Brain pericyte (primary cell): ENCODE measurements at regions not wholly inside any gene's neighbourhood (a gene's known extent, or its start where the extent isn't known, plus 50 kb on each side); places are given as distances from the start of the nearest gene placed in this dataset.
"Not testable (repeated sequence)": the region's sequence is repeated elsewhere in the genome, so short reads cannot be mapped to it uniquely, and the experiment has no call there.

Experiments used
- DNase-seq: peaks from one replicate; pipeline ENCODE4 v3.0.0-alpha.2; 2012; ENCODE audit warnings: low read depth, low spot score

DNA sequence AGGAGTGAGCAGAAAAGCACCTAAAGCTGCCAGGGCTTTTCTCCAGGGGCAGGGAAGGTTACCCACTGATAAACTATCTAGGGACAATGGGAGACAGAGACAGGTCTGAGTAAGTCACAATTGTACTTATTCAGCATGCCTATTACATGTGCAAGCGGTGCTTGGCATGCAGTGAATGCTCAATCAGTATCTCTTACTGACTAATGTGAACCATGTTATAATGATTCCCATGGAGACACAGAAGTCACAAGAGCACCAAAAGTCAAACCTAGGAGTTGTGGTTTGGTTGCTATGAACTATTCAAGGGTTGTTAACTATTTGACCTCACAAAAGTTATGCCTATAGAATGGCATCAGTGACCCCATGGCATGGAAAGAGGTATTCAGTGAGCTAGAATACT lies 50.0 kb upstream of the RASGRP1 start:
- DNase-seq = no peak

DNA sequence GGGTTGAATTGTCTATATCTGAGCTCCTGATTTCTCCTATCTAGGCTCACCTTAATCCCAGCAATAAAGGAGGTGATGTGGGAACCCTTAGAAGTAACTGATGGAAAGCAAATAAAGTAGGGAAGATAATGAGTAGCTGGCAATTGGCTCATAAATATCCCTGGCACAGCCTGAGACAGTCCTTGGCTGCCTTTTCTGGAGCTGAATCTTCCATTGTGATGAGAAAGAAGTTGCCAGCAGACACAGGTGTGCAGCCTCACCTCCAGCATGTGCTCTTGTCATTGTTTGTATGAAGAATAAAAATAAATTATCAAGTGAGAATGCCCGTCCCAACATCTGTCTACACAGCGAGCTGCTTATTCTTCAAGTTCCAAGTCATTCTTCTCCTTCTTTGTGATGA lies 53.2 kb upstream of the RASGRP1 start:
- no peak for DNase-seq

DNA sequence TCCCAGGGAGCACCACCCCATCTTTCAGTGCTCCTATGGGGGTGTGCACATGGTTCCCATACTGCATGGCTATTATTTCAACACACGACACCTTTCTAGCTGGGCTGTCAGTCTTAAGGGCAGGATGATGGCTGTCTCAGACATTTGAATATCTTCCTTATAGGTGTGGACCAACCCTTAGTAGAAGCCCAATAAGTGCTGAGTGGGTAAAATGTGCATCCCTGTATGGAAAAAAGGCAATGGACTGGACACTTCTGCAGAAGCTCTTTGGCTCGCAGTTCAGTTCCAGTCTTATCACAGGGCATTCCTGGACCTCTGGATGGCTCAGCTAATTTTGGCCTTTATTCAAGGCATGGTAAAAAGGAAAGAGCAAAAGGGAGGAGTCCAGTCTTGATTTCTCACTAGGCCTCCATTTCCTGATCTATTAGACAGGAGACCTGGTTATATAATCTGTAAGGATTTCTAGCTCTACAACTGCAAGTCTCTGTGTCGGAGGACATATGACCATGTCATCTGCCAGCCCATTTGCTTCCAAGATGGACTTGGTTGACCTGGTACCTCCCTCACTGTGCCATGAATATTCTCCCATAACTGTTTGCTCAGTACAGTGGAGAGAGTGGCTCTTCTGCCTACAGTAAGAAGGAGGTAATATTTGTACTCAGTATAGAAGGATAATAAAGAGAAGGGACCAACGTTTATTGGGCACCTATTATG lies 53.8 kb upstream of the RASGRP1 start:
- no peak for DNase-seq

DNA sequence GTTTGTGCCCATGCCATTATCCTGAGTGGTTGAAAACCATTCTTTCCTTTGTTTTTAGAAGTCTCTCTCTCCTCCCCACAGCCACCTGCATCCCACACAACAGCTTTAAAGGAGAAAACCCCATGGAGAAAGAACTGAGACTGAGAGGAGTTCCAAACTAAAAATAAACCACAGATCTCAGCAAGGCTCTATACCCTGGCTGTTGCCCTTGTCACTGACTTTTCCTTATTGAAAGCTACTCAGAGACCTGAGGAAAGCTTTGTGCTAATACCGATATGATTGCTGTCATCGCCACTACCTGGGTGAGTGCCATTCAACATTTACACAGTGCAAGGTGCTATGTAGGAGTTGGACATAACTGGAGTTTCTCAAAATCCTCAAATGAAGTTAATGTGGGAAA lies 55.5 kb upstream of the RASGRP1 start:
- no peak for DNase-seq

DNA sequence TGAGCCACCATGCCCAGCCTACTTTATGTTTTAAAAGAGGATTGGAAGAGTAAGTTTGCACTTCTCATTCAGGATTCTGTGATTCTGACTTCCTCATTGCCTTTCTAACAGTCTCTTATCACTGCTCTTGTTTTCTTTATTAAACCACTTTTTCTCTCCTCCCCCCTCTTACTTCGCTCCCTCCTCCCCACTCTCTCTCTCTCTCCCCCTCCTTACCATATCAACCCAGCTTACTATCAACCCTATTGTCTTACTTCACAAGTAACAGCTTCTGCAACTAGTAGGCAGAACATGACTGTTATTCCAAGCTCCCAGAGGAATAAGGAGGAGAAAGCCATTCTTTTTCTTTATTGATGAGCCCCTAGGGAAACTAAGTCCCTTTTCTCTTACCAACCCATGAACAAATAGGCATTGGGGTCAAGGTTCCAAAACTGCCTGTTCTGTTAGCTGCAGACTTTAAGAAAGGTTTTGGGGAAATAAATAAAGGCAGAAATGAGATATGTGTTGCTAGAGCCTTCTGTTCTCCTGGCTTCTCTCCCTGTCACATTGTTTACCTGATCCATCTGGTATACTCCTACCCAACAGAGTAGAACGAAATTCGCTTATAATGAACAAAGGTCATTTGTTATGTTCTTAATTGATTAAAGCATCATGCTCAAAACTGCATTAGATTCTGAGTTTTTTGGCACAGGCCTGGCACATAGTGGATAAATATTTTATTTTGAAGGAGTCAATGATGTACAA lies 56.4 kb upstream of the RASGRP1 start:
- no peak for DNase-seq

DNA sequence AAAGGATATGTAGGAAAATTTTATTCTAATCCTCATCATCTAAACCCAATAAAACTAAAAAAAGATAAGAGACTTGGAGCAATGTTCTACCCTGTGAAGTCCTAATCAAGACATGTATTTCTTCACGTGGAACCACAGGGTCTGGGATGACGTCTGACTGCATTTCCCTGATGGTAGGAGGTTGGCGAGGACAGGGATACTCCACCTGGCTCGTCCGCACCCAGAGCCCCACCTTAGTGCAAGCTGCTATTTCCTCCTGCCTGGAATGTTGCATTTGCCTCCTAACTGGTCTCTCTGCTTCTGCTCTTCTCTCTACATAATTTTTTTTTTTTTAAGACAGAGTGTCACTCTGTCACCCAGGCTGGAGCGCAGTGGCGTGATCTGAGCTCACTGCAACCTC lies 57.7 kb upstream of the RASGRP1 start:
- no peak for DNase-seq

DNA sequence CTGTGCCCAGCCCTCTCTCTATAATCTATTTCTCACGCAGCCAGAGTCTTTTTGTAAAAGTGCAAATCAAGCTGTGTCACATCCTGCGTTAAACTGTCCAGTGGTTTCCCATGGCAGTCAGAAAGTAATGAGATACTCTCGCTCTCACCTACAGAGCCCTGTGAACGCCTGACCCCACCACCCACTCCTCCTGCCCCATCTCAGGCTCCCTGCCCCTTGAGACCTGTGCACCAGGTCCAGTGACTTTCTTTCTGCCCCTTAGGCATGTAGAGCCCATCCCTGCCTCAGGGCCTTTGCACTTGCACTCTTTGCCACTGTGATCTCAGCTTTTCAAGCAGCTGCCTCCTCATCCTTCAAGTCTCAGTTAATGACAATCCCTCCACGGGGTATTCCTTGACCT lies 58.3 kb upstream of the RASGRP1 start:
- no peak for DNase-seq

DNA sequence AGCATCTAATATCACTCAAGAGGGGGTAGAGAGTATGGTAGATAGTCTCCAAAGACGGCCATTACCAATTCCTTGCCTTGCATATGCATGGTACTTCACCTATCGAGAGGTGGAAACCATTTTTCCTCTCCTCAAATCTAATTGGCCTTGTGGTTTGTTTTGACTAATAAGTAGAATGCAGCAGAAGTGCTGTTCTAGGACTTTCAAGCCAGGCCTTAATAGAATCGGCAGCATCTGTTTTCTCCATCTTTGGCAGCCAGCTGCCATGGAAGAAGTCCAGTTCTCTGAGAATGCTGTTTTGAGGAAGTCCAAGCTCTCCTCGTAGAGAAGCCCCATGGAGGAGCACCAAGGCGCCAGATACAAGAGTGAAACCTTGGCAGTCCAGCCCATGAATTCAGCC lies 59.1 kb upstream of the RASGRP1 start:
- DNase-seq = no peak

DNA sequence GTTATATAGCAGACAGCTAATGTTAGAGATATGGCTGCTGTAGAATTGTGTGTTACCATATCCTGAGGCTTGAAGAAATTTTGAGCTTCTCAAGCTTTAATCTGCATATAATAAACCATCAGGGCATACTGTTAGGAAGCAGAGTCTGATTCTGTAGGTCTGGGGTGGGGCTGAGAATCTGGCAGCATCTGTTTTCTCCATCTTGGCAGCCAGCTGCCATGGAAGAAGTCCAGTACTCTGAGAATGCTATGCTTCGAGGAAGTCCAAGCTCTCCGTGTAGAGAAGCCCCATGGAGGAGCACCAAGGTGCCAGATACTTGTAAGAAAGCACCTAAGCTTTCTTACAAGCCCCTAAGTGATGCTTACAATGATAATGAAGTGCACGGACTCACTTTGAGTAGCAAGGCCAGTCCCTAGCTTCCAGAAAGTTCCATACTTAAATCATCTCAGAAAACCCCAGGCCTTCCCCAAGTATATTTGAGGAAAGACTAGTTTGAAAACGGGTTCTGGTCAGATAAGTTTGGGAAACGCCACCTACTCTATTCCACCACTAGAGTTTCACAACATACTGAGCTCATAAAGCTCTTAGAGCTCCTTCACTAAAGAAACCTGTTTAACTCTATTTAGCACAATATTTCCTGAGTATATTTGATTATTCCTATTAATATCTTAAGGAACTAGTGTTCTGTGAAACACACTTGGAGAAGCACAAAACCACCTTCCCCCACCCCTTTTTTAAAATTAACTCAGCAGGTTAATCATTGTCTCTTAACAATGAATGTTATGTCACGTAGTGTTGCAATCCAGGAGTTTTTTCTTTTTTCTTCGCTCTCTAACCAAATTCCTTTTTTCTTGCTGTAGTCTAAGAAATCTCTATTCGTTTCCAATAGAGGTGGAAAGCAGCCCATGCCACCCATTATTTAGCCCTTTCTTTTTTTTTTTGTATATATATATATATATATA lies 59.9 kb upstream of the RASGRP1 start:
- no peak for DNase-seq

DNA sequence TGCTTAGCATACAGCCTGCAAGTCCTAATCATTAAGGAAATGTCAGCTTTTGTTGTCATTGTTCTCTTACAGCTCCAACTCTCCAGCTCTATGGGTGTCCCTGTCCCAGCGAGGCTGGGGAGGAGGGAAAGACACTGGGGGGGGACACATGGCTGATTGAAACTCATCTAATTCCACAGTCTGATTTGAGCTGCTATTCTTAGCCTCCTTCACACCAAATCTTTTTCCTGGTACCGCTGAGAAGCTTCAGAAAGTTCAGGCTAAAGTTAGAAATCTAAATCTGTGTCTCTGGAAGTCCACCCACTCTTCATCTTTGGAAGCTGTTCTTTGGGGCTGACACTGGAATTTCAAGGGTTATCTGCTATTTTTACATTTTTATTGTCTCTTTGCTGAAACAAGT lies 61.3 kb upstream of the RASGRP1 start:
- DNase-seq = no peak

DNA sequence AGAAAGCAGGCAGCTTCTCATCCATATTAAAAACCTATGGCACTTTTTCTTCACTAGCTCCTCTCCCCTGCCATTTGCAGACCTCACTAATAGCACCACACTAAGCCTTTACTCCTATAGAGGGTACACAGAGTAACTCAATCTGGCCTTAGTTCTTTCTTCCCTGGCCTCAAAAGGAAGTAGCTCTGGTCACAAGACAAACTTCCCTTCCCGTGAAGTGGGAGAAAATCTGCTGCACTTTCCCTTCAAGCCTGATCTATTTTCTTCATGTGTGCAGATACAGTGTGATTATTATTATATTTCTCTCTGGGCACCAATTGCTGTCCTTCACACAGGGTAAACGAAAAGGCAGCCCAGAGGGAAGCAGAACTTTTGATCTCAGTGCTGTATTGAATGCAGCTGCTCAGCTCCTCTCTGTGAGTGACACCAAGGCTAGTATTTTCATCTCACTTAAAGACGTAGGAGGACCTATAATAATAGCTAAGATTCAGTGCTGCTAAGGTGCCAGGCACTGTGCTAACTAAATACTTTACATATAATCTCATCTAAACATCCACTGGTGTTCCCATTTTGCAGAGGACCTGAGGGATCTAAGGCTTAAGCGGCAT lies 61.9 kb upstream of the RASGRP1 start:
- no peak for DNase-seq

DNA sequence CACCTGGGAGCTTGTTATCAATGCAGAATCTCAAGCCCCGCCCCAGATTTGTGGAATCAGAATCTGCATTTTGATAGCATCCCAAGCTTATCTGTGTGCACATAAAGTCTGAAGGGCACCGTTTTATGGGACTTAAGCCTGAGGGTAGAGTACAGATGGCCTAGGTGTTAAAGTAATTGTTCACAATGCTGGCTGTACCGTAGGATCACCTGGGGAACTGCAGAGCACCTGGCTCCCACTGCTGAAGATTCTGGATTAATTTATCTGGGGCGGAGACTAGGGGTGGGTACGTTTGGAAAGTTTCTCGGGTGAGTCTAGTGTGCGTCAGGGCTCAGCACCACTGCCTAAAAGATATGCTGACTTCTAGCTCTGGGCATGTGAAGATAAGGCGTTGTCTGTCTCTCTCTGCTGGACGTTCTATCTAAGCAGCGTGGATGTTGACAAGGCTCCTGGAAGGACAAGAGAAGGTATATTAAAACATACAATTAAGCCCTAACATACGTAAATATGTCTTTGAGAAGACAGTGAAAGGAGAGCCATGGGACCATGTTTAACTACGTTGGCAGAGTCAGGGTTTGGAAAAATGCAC lies 63.2 kb upstream of the RASGRP1 start:
- DNase-seq = no peak

DNA sequence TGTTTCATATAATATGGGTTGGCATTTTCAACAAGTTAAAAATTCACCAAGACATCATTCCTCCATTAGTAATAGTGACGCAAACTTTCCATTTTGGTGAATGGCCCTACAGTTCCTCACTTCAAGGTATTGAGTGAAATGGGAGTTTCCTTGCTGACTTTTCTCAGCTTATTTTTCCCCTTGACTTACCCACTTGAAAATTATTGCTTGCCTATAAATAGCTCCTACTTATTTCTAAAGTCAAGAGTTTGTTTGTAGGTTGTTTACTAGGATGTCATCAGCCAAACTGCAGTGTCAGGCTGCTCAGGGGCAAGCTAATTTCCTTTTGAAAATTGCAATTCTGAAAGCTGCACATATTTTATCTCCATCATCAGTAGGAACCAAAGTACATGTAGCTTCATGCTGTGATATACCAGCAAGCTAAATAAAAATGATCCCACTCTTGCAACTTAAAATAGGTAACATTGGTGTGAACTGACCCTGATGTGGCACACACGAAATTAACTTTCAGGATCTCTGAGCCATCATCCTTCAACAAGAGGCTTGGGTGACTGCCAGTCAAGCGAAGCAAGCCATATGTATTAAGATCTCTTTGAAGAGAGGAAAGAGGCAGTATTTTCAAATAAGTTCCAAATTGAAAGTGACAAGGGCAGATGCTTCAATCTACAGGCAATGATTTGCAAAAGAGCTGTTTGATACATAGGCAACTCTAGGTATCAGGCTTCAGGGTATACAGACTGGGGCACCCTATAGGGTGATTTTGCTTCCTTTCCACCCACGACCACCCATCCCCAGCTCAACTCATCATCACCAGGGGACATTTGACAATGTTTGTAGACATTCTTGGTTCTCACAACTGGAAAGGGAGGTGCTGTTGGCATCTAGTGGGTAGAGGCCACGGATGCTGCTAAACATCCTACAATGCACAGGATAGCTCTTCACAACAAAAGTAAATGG lies 66.8 kb upstream of the RASGRP1 start:
- DNase-seq = no peak

DNA sequence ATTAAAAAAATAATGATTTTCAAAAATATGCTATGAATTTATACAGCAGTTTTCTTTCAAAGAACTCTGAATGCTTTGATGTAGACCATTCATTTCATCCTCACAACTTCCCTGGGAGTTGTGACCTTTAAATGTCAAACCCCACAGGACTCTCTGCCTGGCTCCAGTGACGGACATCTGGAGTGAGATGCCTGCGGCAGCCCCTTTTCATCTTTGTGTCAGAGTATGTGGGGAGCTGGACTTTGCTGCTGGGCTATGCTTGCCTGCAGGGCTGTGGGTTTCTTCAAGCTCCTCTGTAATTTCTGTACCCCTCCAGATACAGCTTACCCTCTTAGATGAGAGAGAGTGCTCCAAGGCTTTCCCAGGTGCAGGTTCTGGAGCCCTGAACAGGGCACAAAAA lies 70.6 kb upstream of the RASGRP1 start:
- DNase-seq = no peak

DNA sequence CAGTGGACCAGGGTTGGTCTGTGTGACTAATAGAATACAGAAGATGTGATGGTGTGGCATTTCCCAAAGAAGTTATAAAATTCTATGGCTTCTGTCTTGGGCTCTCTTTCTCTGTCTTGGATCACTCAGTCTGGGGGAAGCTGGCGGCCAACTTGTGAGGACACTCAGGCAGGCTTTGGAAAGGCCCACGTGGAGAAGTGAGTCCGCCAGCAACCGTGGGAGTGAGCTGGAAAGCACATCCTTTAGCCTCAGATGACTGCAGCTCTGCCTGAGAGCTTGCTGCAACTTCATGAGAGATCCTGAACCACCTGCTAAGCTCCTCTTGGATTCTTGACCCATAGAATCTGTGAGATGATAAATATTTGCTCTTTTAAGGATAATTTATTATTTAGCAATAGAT lies 72.0 kb upstream of the RASGRP1 start:
- DNase-seq = no peak

DNA sequence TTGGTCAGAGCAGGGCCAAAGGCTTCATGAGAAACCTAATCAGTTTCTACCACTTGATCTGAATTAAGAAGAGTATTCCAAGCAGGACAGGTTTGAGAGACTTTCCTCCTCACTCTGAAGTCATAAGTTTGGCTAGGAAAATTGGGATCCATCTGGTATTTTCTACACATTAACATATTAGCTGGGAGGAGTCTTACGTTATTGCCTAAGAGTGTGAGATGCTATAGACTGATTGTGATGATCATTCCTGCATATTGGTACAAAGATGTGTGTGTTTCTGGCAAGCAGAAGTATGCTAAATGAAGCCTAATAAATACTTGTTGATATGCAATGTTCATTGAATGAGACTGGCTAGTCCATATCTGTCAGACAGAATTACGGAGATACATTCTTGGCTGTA lies 73.5 kb upstream of the RASGRP1 start:
- DNase-seq = no peak

DNA sequence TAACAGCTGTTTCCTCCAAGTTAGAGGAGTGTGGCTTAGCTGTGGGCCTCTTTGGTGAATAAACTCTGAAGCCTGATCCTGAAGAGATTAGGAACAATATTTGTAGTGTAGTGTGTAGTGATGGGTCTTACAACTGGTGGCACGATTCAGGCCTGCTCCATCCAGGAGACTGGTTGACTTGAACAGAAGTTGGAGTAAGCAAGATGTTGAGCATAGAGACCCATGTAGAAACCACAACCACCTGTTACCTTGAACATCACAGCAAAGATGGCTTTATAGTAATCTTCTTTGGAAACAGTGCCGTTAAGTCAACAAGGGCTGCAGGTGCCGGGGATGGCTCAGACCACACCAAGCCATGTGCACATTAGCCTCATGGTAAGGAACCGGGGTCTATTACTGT lies 74.2 kb upstream of the RASGRP1 start:
- no peak for DNase-seq

DNA sequence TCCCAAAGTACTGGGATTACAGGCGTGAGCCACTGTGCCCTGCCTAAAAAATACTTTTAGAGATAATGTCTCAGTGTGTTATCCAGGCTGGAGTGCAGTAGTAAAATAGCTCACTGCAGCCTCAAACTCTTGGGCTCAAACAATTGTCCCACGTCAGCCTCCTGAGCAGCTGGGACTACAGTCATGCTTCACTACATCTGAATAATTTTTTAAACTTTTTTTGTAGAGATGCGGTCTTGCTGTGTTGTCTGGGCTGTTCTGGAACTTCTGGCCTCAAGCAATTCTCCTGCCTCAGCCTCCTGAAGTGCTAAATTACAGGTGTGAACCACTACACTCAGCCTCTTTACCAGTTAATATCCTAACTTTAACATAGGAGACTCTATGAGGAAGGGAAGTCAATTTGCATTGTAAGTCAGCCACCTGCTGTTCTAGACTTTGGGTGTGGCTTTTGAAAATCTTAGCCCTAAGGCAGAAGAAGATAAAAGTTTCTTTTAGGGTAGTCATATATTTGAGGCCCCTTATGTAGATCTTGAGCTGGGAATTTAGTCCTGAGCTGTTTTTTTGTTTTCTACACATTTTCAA lies 78.2 kb upstream of the RASGRP1 start:
- DNase-seq = no peak

DNA sequence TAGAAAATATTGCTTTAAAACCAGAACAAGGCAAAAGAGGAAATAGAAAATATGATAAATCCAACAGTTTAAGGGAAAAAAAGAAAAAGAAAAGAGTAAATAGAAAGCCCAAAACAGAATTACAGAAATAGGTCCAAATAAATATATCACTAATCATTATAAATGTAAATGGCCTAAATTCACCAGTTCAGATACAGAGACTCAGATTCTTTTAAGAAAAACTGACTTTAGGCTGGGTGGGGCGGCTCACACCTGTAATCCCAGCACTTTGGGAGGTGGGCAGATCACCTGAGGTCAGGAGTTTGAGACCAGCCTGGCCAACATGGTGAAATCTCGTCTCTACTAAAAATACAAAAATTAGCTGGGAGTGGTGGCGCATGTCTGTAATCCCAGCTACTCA lies 79.7 kb upstream of the RASGRP1 start:
- not testable (repeated sequence) for DNase-seq

DNA sequence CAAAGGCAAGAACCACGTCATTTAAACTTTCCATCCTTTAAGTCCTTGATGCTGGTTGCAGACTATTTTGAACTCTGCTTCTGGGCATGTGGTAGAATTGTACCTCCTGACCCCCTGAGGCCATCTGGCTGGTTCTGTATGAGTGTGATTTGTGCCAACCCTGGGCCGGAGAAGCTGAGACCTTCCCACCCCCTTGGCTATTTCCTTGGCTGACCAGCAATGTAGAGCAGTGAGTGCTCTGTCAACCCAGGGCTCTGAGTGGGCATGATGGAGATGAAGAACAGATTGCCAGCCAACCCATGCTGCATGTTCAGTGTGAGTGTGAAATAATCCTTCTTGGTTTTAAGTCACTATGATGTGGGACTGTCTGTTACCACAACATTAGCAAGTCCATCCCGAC lies 82.1 kb upstream of the RASGRP1 start:
- DNase-seq = no peak
